Activated CD4-positive, alpha-beta memory T cell treated with anti-CD3 and anti-CD28 coated beads, Interleukin-2, amount 10 ng/mL, durations not matched to agents 7 days and 5 days (primary cell): ENCODE measurements at regions not wholly inside any gene's neighbourhood (a gene's known extent, or its start where the extent isn't known, plus 50 kb on each side); places are given as distances from the start of the nearest gene placed in this dataset.

ENCODE experiments used
- CTCF ChIA-PET: fragments of 350-600 bp; sonication (Branson Sonifier 250); formaldehyde crosslinking; loops from one replicate; lab custom pipeline; 2021; ENCODE audit warnings: antibody characterized with exemption, inconsistent platforms; lab: Charles Lee
- POLR2A ChIA-PET: fragments of 350-600 bp; sonication (Branson Sonifier 250); formaldehyde crosslinking; loops from one replicate; lab custom pipeline; 2021; ENCODE audit warnings: antibody characterized with exemption; lab: Charles Lee
- DNase-seq: peaks from one replicate; pipeline ENCODE4 v3.0.0-alpha.2; 2020
- H3K27ac Mint-ChIP-seq: one replicate; pipeline ENCODE4 v1.8.0; 2021; ENCODE audit warnings: mild to moderate bottlenecking, mixed read lengths
- H3K27me3 Mint-ChIP-seq: one replicate; pipeline ENCODE4 v1.8.0; 2021; ENCODE audit warnings: mixed read lengths
- H3K36me3 Mint-ChIP-seq: one replicate; pipeline ENCODE4 v1.8.0; 2021; ENCODE audit warnings: low read depth, mixed read lengths
- H3K4me1 Mint-ChIP-seq: one replicate; pipeline ENCODE4 v1.8.0; 2021; ENCODE audit warnings: mixed read lengths
- H3K4me3 Mint-ChIP-seq: one replicate; pipeline ENCODE4 v1.8.0; 2021; ENCODE audit warnings: mild to moderate bottlenecking, mixed read lengths
- H3K9me3 Mint-ChIP-seq: one replicate; pipeline ENCODE4 v1.8.0; 2021; ENCODE audit warnings: mixed read lengths

DNA sequence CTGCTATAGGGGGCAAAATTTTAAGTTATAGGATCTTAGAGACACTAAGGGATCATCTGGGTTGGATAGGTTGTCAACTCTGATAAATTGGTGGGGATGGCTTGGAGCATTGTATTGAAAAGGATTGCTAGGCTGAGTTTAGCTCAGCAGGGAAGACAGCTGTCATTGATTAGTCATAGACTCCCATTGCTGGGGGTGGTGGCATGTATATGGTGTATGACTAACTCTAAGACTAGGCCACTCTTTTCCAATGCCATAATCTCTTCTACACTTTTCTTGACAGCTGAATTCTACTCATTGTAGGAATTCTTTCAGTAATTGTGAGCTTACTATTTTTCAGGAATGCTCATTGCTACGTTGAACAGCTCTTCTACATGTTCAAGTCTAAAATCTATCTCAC lies 81.3 kb upstream of the PELI1 start:
- no peak for DNase-seq
- Mint-ChIP-seq H3K36me3 (peaks cover 2% of the 10 kb centered on the region), H3K4me1 (peaks cover 36% of the 10 kb centered on the region), H3K9me3 (peaks cover 1% of the 10 kb centered on the region), H3K27ac (no peak overlapping the region), H3K4me3 (no peak overlapping the region), H3K27me3 (no peaks in the 10 kb centered on the region)
- ChIA-PET CTCF (no interaction called here), POLR2A (no interaction called here)

DNA sequence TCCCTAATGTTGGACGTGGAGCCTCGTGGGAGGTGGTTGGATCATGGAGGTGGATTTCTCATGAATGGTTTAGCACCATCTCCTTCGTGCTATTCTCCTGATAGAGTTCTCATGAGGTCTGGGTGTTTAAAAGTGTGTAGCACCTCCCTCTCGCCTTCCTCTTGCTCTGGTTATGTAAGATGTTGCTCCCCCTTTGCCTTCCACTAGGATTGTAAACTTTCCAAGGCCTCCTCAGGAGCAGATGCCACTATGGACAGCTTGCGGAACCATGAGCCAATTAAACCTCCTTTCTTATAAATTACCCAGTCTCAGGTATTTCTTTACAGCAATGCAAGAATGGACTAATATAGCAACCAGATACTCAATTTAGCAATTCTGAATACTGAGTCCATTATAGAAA lies 82.4 kb upstream of the PELI1 start:
- Mint-ChIP-seq H3K36me3 (peaks cover 2% of the 10 kb centered on the region), H3K27me3 (peaks cover 2% of the 10 kb centered on the region), H3K27ac (no peak overlapping the region), H3K4me1 (peaks cover 36% of the 10 kb centered on the region), H3K9me3 (peaks cover 1% of the 10 kb centered on the region), H3K4me3 (no peak overlapping the region)
- DNase-seq: no peak
- CTCF ChIA-PET: interaction anchor here (2.0 kb wide), 1 partner anchor 11 kb away, joined by 10 read pairs; no protein-coding TSS in a partner anchor
- POLR2A ChIA-PET: no interaction called here

DNA sequence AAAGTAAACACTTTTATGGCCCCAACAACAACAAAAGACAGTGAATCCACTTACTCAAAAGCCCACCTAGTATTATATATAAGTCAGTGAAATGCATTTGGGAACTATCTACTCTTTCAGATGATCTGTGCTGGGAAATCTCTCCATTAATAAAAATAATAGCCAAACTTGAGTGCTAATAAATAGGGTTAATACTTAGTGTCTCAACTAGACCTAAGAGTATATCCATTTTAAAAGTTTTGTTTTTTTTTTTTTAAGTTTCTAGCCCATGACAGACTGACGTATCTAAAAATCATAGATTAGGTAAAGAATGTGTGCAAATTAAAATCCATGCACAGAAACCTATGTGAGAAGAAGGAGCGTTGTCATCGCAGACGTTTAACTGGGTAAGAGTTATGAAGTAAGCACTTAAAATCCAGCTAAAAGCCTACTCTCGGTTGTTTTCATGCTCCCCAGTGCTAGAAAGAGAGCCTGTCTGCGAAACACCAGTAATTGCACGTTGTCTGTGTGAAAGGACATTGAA lies 83.4 kb upstream of the PELI1 start:
- Mint-ChIP-seq H3K9me3 (peaks cover 1% of the 10 kb centered on the region), H3K36me3 (peaks cover 2% of the 10 kb centered on the region), H3K27ac (no peak overlapping the region), H3K4me3 (peak overlapping the region; percentile 75), H3K27me3 (peaks cover 2% of the 10 kb centered on the region), H3K4me1 (peaks cover 33% of the 10 kb centered on the region)
- DNase-seq: no peak
- ChIA-PET CTCF (interaction anchor here (0.9 to 2.0 kb wide), 4 partner anchors 9 to 103 kb away, joined by 5 to 10 read pairs (median 7); no protein-coding TSS in a partner anchor), POLR2A (interaction anchor here (0.7 to 1.6 kb wide), 5 partner anchors 9 to 85 kb away, joined by 3 to 19 read pairs (median 7); no protein-coding TSS in a partner anchor)

DNA sequence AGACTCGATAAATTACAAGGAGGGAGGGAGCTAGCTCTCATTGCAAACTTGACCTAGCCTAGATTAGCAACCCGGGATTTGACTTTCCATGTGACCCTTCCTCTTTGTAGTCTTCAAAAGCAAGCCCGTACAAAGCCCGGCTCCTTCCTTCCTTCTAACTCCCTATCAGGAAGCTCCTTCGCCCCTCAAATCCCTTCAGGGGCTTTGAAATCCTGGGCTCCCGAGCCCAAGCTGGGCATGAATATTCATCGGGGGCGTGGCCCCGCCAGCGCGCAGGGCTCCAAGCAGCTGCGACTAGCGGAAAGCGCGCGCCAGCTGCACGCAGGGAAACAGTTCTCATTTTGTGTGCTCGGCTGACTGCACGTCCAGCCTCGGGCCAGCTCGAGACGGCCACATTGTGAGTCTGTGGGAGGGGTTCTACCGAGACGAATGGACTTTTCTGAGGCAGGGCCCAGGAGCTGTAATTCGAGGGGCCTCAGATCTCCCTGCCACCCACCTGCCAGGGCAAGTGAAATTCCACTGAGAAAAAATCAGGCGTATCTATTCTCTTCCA lies 84.0 kb upstream of the PELI1 start:
- H3K27me3 Mint-ChIP-seq: peaks cover 2% of the 10 kb centered on the region
- peak overlapping the region; percentile 75 for H3K4me3 Mint-ChIP-seq
- peaks cover 27% of the 10 kb centered on the region for H3K4me1 Mint-ChIP-seq
- peak; percentile 70 for DNase-seq
- peaks cover 1% of the 10 kb centered on the region for H3K9me3 Mint-ChIP-seq
- CTCF ChIA-PET: interaction anchor here (0.9 to 2.0 kb wide), 4 partner anchors 9 to 103 kb away, joined by 5 to 10 read pairs (median 7); no protein-coding TSS in a partner anchor
- POLR2A ChIA-PET: interaction anchor here (0.7 to 1.6 kb wide), 5 partner anchors 9 to 85 kb away, joined by 3 to 19 read pairs (median 7); no protein-coding TSS in a partner anchor
- H3K36me3 Mint-ChIP-seq: peaks cover 2% of the 10 kb centered on the region
- peak overlapping the region; percentile 26 for H3K27ac Mint-ChIP-seq

DNA sequence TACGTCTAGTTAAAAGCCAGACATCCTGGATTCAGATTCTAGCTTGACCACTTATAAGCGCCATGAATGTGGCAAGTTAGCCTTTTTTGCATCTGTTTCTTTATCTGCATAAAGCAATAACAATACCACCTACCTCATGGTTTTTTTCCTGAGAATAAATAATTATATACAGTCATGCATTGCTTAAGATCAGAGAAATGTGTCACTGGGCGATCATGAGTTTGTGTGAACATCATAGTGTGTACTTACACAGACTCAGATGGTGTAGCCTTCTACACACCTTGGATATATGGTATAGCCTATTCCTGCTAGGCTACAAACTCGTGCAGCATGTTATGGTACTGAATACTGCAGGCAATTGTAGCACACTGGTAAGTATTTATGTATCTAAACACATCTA lies 84.7 kb upstream of the PELI1 start:
- H3K9me3 Mint-ChIP-seq: no peaks in the 10 kb centered on the region
- H3K4me3 Mint-ChIP-seq: peak overlapping the region; percentile 75
- DNase-seq: no peak
- H3K27me3 Mint-ChIP-seq: peaks cover 2% of the 10 kb centered on the region
- ChIA-PET POLR2A (interaction anchor here (0.6 to 1.6 kb wide), 4 partner anchors 10 to 167 kb away, joined by 4 to 19 read pairs (median 7); no protein-coding TSS in a partner anchor), CTCF (interaction anchor here (1.4 to 2.0 kb wide), 2 partner anchors 14 to 16 kb away, joined by 7 to 10 read pairs; no protein-coding TSS in a partner anchor)
- no peak overlapping the region for H3K27ac Mint-ChIP-seq
- H3K36me3 Mint-ChIP-seq: no peaks in the 10 kb centered on the region
- peaks cover 24% of the 10 kb centered on the region for H3K4me1 Mint-ChIP-seq

DNA sequence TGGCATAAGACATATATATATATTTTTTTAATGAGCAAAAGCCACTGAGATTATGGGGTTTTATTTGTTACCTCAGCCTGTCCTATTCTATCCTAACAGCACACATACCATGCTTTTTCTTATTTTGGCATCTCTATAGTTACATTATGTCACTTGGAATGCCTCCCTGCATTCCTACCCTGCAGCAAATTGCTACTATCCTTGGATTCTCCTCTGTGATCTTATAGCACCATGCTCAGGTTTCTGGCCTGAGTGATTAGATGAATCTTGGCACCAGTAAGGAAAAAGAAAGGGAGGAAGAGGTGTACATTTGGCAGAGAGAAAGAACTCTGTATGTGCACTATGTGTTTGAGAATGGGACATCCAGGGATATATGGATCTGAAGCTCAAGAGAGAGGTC lies 86.3 kb upstream of the PELI1 start:
- Mint-ChIP-seq H3K4me3 (no peak overlapping the region), H3K27ac (no peak overlapping the region)
- POLR2A ChIA-PET: no interaction called here

DNA sequence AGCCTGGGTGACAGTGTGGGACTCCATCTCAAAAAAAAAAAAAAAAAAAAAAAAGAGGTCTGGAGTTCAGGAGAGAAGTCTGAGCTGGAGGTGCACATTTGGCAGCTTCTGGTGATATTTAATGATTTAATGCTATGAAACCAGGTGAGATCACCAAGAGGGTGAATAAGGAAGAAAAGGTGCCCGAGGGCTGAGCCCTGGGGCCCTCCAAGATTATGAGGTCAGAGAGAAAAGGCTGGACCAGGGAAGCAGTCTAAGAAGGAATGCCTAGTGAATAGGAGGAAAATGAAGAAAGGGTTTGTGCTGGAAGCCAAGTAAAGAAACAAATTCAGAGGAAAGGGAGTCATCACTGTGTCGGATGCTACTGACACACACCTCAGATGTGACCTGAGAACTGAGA lies 88.0 kb upstream of the PELI1 start:
- ChIA-PET POLR2A (no interaction called here), CTCF (interaction anchor here (0.6 kb wide), 1 partner anchor 1775 kb away, joined by 5 read pairs; no protein-coding TSS in a partner anchor)
- peaks cover 15% of the 10 kb centered on the region for H3K4me1 Mint-ChIP-seq
- H3K36me3 Mint-ChIP-seq: no peaks in the 10 kb centered on the region
- no peak overlapping the region for H3K4me3 Mint-ChIP-seq
- H3K27ac Mint-ChIP-seq: no peak overlapping the region
- H3K27me3 Mint-ChIP-seq: peaks cover 2% of the 10 kb centered on the region
- no peaks in the 10 kb centered on the region for H3K9me3 Mint-ChIP-seq
- no peak for DNase-seq

More for the DNA sequence above, 86.3 kb upstream of the PELI1 start:
- DNase-seq: no peak
- Mint-ChIP-seq H3K9me3 (no peaks in the 10 kb centered on the region), H3K27me3 (peaks cover 2% of the 10 kb centered on the region), H3K36me3 (no peaks in the 10 kb centered on the region), H3K4me1 (peaks cover 17% of the 10 kb centered on the region)
- CTCF ChIA-PET: no interaction called here

DNA sequence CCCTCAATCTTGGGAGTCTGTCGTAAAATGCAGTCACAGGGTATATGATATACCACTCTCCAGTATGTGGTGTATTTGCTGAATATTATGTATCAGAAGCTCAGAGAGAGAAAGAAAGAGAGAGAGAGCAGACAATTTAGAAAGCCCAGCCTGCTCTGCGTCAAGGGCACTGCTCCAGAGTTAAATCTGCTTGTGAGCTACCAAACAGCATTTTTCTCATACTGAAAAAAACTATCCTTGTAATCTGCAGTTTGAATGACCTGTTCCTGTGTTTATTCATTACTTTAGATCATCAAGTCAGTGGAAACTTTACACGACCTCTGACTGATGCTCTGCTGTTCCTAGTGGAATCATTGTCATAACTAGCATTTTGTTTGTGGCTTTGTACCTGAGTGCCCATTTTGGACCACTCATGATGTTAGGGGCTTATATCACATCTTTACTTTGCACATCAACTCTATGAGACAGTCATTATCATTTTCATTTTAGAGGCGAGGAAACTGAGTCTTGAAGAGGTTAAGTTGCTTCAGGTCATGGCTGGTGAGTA lies 89.2 kb upstream of the PELI1 start:
- Mint-ChIP-seq H3K36me3 (no peaks in the 10 kb centered on the region), H3K9me3 (no peaks in the 10 kb centered on the region), H3K4me3 (no peak overlapping the region), H3K4me1 (peaks cover 7% of the 10 kb centered on the region), H3K27ac (no peak overlapping the region), H3K27me3 (peaks cover 2% of the 10 kb centered on the region)
- no peak for DNase-seq
- CTCF ChIA-PET: no interaction called here
- POLR2A ChIA-PET: no interaction called here

DNA sequence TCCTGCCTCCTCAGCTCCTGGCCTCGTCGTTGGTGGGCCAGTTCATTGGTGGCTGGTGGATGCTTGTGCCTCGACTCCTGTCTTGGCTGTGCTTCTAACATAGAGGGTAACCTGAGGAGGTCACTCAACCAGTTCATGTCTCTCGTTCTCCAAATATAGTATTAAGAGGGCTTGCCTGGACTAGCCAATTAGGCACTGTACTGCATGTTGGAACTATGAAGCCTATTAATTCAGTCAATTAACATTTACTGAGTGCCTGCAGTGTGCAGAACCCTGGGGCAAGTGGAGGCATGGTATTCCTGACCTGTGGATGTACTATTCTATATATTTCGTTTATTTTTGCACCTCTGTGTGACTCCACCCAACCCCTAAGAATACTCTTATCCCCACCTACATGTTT lies 89.9 kb upstream of the PELI1 start:
- Mint-ChIP-seq H3K36me3 (no peaks in the 10 kb centered on the region), H3K9me3 (no peaks in the 10 kb centered on the region), H3K4me1 (peaks cover 2% of the 10 kb centered on the region), H3K27ac (no peak overlapping the region), H3K27me3 (peaks cover 2% of the 10 kb centered on the region), H3K4me3 (no peak overlapping the region)
- ChIA-PET CTCF (no interaction called here), POLR2A (no interaction called here)
- no peak for DNase-seq

DNA sequence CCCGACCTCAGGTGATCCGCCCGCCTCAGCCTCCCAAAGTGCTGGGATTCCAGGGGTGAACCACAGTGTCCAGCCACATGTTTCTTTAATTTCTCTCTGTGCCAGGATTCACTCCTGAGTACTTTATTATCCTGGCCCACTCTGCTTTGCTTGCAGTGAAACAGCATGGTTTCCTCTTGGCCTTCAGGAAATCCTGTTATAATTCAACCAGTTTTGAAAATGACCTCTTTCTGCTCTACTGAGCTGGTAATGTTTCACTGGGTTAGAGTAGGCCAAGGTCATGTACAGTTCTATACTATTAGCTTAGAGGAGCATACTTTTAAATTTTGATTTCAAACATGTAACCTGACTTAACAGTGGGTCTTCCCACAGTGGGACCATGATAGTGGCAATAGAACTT lies 90.6 kb upstream of the PELI1 start:
- no peak for DNase-seq
- Mint-ChIP-seq H3K9me3 (no peaks in the 10 kb centered on the region), H3K36me3 (no peaks in the 10 kb centered on the region), H3K27me3 (peaks cover 2% of the 10 kb centered on the region), H3K4me3 (no peak overlapping the region), H3K4me1 (peaks cover 2% of the 10 kb centered on the region), H3K27ac (no peak overlapping the region)
- POLR2A ChIA-PET: no interaction called here
- CTCF ChIA-PET: no interaction called here

DNA sequence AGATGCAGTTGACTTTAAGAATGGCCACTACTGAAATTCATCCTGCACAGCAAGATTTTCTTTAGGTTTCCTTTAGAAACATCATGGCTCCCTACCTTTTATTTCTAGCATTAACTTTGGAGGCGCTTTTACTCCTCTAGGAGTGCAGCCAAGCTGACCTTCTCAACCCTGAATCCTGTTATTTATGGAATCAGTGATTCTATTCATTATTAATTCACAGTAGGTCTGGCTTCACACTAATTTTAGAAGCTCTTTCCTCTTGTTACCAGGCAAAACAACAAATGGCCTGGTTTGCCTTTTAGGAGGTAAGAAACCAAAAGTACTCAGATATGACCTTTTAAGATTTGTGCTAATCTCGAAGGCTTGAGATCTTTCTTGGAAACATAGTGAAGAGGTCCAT lies 93.0 kb upstream of the PELI1 start:
- Mint-ChIP-seq H3K4me3 (no peak overlapping the region), H3K27ac (no peak overlapping the region), H3K27me3 (peaks cover 15% of the 10 kb centered on the region), H3K9me3 (peaks cover 4% of the 10 kb centered on the region), H3K36me3 (peaks cover 15% of the 10 kb centered on the region), H3K4me1 (peaks cover 2% of the 10 kb centered on the region)
- CTCF ChIA-PET: interaction anchor here (0.6 kb wide), 1 partner anchor 711 kb away, joined by 3 read pairs; no protein-coding TSS in a partner anchor
- DNase-seq: no peak
- POLR2A ChIA-PET: interaction anchor here (1.4 kb wide), 1 partner anchor 22 kb away, joined by 3 read pairs; no protein-coding TSS in a partner anchor

DNA sequence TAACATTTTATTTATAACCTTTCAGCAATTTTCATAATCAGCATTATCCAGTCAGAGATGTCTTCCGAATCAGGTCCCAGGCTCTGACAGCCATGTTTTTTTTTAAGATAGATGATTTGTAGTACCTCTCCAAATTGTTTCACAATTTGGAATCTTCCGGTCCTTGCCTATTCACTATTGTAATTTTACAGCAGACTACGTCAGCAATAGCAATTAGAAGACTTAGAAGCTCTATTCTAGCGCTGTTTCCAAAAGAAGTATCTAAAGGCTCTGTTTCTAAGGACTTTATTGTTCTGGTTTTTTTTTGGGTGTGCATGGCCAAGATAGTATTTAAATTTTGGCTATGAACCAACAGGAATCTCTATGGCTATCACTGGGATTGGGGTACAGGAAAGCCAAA lies 94.6 kb upstream of the PELI1 start:
- Mint-ChIP-seq H3K4me3 (no peak overlapping the region), H3K9me3 (peaks cover 4% of the 10 kb centered on the region), H3K36me3 (peaks cover 15% of the 10 kb centered on the region), H3K4me1 (no peaks in the 10 kb centered on the region), H3K27me3 (peaks cover 15% of the 10 kb centered on the region), H3K27ac (no peak overlapping the region)
- POLR2A ChIA-PET: interaction anchor here (0.7 kb wide), 1 partner anchor 399 kb away, joined by 7 read pairs; no protein-coding TSS in a partner anchor
- CTCF ChIA-PET: interaction anchor here (0.6 to 1.3 kb wide), 2 partner anchors 16 to 369 kb away, joined by 3 read pairs; no protein-coding TSS in a partner anchor
- DNase-seq: no peak
